ENCODE measurements at regions not wholly inside any gene's neighbourhood (a gene's known extent, or its start where the extent isn't known, plus 50 kb on each side); places are given as distances from the start of the nearest gene placed in this dataset.

GRCh38 chr4:108429662-108430061 is 190.7 kb upstream of the RPL34 start:
- no peak for TF ChIP-seq CTCF (conservative IDR thresholded peaks at IDR 0.05; ENCODE audit: low read length)
- no peak for TF ChIP-seq EZH2phosphoT487 (IDR thresholded peaks at IDR 0.05; ENCODE audit: borderline replicate concordance, low read depth, low read length)
- no peak for DNase-seq (ENCODE audit: low spot score)
- H3K4me1 ChIP-seq (ENCODE audit: insufficient read depth, low read length, poor library complexity, severe bottlenecking) = no peaks in the 10 kb centered on the region
- H4K20me1 ChIP-seq (ENCODE audit: insufficient read depth, low read length) = no peaks in the 10 kb centered on the region
- no TSS peak for BruUV-seq (replicated peaks)
- no peak overlapping the region for H2AFZ ChIP-seq (ENCODE audit: low read length)
- CTCF ChIA-PET (ENCODE audit: unreplicated experiment) = no interaction called here
- H3K4me3 ChIP-seq (ENCODE audit: low read depth, low read length, poor library complexity, severe bottlenecking) = no peak overlapping the region
- no peak overlapping the region for H3K4me2 ChIP-seq (ENCODE audit: low read length)
- intact Hi-C loops (cut with micrococcal nuclease; ENCODE audit: unreplicated experiment) = no loop called here
- H3K79me2 ChIP-seq (ENCODE audit: insufficient read depth, low read depth, low read length) = no peaks in the 10 kb centered on the region
- POLR2A ChIA-PET = interaction anchor here (0.6 to 0.9 kb wide), 3 partner anchors 21 to 290 kb away, joined by 3 to 6 read pairs (median 3); no protein-coding TSS in a partner anchor
- H3K27ac ChIP-seq (ENCODE audit: low read depth, low read length, poor library complexity, severe bottlenecking) = no peak overlapping the region
- H3K9me3 ChIP-seq (ENCODE audit: low read length) = no peaks in the 10 kb centered on the region
- no peaks in the 10 kb centered on the region; the same call in 1 of the 2 replicates for H3K9me2 ChIP-seq (ENCODE audit: insufficient read depth, low read length)
- H3K36me3 ChIP-seq (ENCODE audit: insufficient read depth, low read length) = no peaks in the 10 kb centered on the region

- H3K4me3 ChIP-seq (ENCODE audit: low read depth, low read length, poor library complexity, severe bottlenecking) = no peak overlapping the region
- DNase-seq (ENCODE audit: low spot score) = no peak
- no peaks in the 10 kb centered on the region for H3K9me3 ChIP-seq (ENCODE audit: low read length)
- no peaks in the 10 kb centered on the region; the same call in 1 of the 2 replicates for H3K9me2 ChIP-seq (ENCODE audit: insufficient read depth, low read length)
- POLR2A ChIA-PET = interaction anchor here (0.9 kb wide), 1 partner anchor 22 kb away, joined by 3 read pairs; no protein-coding TSS in a partner anchor
- no peaks in the 10 kb centered on the region for H3K79me2 ChIP-seq (ENCODE audit: insufficient read depth, low read depth, low read length)
- H2AFZ ChIP-seq (ENCODE audit: low read length) = no peak overlapping the region
- H3K4me1 ChIP-seq (ENCODE audit: insufficient read depth, low read length, poor library complexity, severe bottlenecking) = no peaks in the 10 kb centered on the region
- intact Hi-C loops (cut with micrococcal nuclease; ENCODE audit: unreplicated experiment) = no loop called here
- no TSS peak for BruUV-seq (replicated peaks)
- H3K36me3 ChIP-seq (ENCODE audit: insufficient read depth, low read length) = no peaks in the 10 kb centered on the region
- H3K4me2 ChIP-seq (ENCODE audit: low read length) = no peak overlapping the region
- H3K27ac ChIP-seq (ENCODE audit: low read depth, low read length, poor library complexity, severe bottlenecking) = no peak overlapping the region
- no peaks in the 10 kb centered on the region for H4K20me1 ChIP-seq (ENCODE audit: insufficient read depth, low read length)
- CTCF ChIA-PET (ENCODE audit: unreplicated experiment) = no interaction called here
- TF ChIP-seq EZH2phosphoT487 (IDR thresholded peaks at IDR 0.05; ENCODE audit: borderline replicate concordance, low read depth, low read length) (no peak), CTCF (conservative IDR thresholded peaks at IDR 0.05; ENCODE audit: low read length) (no peak)
Observed at GRCh38 chr4:108428923-108429322, 191.5 kb upstream of the RPL34 start.

GRCh38 chr4:108427946-108428485 is 192.4 kb upstream of the RPL34 start:
- H3K27ac ChIP-seq (ENCODE audit: low read depth, low read length, poor library complexity, severe bottlenecking) = no peak overlapping the region
- no peaks in the 10 kb centered on the region for H3K9me3 ChIP-seq (ENCODE audit: low read length)
- no peak overlapping the region for H3K4me3 ChIP-seq (ENCODE audit: low read depth, low read length, poor library complexity, severe bottlenecking)
- no peaks in the 10 kb centered on the region for H3K36me3 ChIP-seq (ENCODE audit: insufficient read depth, low read length)
- no peaks in the 10 kb centered on the region; the same call in 1 of the 2 replicates for H3K9me2 ChIP-seq (ENCODE audit: insufficient read depth, low read length)
- no peak for DNase-seq (ENCODE audit: low spot score)
- POLR2A ChIA-PET = no interaction called here
- BruUV-seq (replicated peaks) = no TSS peak
- no peak overlapping the region for H2AFZ ChIP-seq (ENCODE audit: low read length)
- H3K79me2 ChIP-seq (ENCODE audit: insufficient read depth, low read depth, low read length) = no peaks in the 10 kb centered on the region
- H3K4me2 ChIP-seq (ENCODE audit: low read length) = no peak overlapping the region
- H3K4me1 ChIP-seq (ENCODE audit: insufficient read depth, low read length, poor library complexity, severe bottlenecking) = no peaks in the 10 kb centered on the region
- TF ChIP-seq CTCF (conservative IDR thresholded peaks at IDR 0.05; ENCODE audit: low read length) (no peak), EZH2phosphoT487 (IDR thresholded peaks at IDR 0.05; ENCODE audit: borderline replicate concordance, low read depth, low read length) (no peak)
- intact Hi-C loops (cut with micrococcal nuclease; ENCODE audit: unreplicated experiment) = no loop called here
- CTCF ChIA-PET (ENCODE audit: unreplicated experiment) = no interaction called here
- H4K20me1 ChIP-seq (ENCODE audit: insufficient read depth, low read length) = no peaks in the 10 kb centered on the region

All from OCI-LY7 (cell line).